ENCODE measurements at regions not wholly inside any gene's neighbourhood (a gene's known extent, or its start where the extent isn't known, plus 50 kb on each side); places are given as distances from the start of the nearest gene placed in this dataset.

GRCh38 chr7:54179321-54180029, 362.7 kb upstream of the VSTM2A start:
- no peak for TF ChIP-seq CBX2 (IDR thresholded peaks at IDR 0.05; ENCODE audit: borderline replicate concordance, low read depth)
- TF ChIP-seq, protein P1, sequence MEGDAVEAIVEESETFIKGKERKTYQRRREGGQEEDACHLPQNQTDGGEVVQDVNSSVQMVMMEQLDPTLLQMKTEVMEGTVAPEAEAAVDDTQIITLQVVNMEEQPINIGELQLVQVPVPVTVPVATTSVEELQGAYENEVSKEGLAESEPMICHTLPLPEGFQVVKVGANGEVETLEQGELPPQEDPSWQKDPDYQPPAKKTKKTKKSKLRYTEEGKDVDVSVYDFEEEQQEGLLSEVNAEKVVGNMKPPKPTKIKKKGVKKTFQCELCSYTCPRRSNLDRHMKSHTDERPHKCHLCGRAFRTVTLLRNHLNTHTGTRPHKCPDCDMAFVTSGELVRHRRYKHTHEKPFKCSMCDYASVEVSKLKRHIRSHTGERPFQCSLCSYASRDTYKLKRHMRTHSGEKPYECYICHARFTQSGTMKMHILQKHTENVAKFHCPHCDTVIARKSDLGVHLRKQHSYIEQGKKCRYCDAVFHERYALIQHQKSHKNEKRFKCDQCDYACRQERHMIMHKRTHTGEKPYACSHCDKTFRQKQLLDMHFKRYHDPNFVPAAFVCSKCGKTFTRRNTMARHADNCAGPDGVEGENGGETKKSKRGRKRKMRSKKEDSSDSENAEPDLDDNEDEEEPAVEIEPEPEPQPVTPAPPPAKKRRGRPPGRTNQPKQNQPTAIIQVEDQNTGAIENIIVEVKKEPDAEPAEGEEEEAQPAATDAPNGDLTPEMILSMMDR (IDR thresholded peaks at IDR 0.05) = no peak
- no peak for TF ChIP-seq USF2 (IDR thresholded peaks at IDR 0.05)
- TF ChIP-seq, protein P2, sequence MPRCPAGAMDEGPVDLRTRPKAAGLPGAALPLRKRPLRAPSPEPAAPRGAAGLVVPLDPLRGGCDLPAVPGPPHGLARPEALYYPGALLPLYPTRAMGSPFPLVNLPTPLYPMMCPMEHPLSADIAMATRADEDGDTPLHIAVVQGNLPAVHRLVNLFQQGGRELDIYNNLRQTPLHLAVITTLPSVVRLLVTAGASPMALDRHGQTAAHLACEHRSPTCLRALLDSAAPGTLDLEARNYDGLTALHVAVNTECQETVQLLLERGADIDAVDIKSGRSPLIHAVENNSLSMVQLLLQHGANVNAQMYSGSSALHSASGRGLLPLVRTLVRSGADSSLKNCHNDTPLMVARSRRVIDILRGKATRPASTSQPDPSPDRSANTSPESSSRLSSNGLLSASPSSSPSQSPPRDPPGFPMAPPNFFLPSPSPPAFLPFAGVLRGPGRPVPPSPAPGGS (IDR thresholded peaks at IDR 0.05) = no peak
- TF ChIP-seq POLR2A (IDR thresholded peaks at IDR 0.05; ENCODE audit: low read length) = no peak
- no peak for TF ChIP-seq RAD21 (conservative IDR thresholded peaks at IDR 0.05 in 1 of 2, IDR thresholded peaks at IDR 0.05 in 1 of 2)
- TF ChIP-seq, protein P3, sequence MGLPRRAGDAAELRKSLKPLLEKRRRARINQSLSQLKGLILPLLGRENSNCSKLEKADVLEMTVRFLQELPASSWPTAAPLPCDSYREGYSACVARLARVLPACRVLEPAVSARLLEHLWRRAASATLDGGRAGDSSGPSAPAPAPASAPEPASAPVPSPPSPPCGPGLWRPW (IDR thresholded peaks at IDR 0.05) = no peak
- TF ChIP-seq RARB (CRISPR knock-in tag; IDR thresholded peaks at IDR 0.05) = no peak
- no peak for TF ChIP-seq MAFK (IDR thresholded peaks at IDR 0.05; ENCODE audit: partially characterized antibody)
- TF ChIP-seq BHLHE40 (IDR thresholded peaks at IDR 0.05; ENCODE audit: low read depth, low read length) = no peak
- TF ChIP-seq NR3C1 (IDR thresholded peaks at IDR 0.05) = no peak
- TF ChIP-seq ESRRA (IDR thresholded peaks at IDR 0.05; ENCODE audit: borderline replicate concordance, low read length) = no peak
- TF ChIP-seq MAZ (IDR thresholded peaks at IDR 0.05; ENCODE audit: borderline replicate concordance, low read depth, low read length) = no peak
